HEK293T (cell line): ENCODE measurements at regions not wholly inside any gene's neighbourhood (a gene's known extent, or its start where the extent isn't known, plus 50 kb on each side); places are given as distances from the start of the nearest gene placed in this dataset.

ENCODE experiments used
- ARNT ChIP-seq: fragments of 450-650 bp; IDR thresholded peaks from 2 replicates; pipeline ENCODE4 v1.6.1; 2017; ENCODE audit warnings: mild to moderate bottlenecking
- BHLHE40 ChIP-seq: fragments of 450-650 bp; IDR thresholded peaks from 2 replicates; pipeline ENCODE4 v1.6.1; 2016; ENCODE audit warnings: mild to moderate bottlenecking, moderate library complexity, borderline replicate concordance
- ELF4 ChIP-seq: fragments of 450-650 bp; IDR thresholded peaks from 2 replicates; pipeline ENCODE4 v1.6.1; 2017; ENCODE audit warnings: antibody characterized with exemption
- FOXA1 ChIP-seq: fragments of 450-650 bp; IDR thresholded peaks from 2 replicates; pipeline ENCODE4 v1.6.1; 2016; ENCODE audit warnings: mild to moderate bottlenecking
- FOXK2 ChIP-seq: fragments of 450-650 bp; IDR thresholded peaks from 2 replicates; pipeline ENCODE4 v1.6.1; 2016; ENCODE audit warnings: mild to moderate bottlenecking
- FOXM1 ChIP-seq: fragments of 450-650 bp; IDR thresholded peaks from 2 replicates; pipeline ENCODE4 v1.6.1; 2017; ENCODE audit warnings: mild to moderate bottlenecking, borderline replicate concordance
- HDGF ChIP-seq: fragments of 450-650 bp; IDR thresholded peaks from 2 replicates; pipeline ENCODE4 v1.6.1; 2017; ENCODE audit warnings: antibody characterized with exemption, borderline replicate concordance
- L3MBTL2 ChIP-seq: fragments of 450-650 bp; conservative IDR thresholded peaks from 2 replicates; pipeline ENCODE4 v1.6.1; 2016; ENCODE audit warnings: mild to moderate bottlenecking
- LEF1 ChIP-seq: fragments of 450-650 bp; IDR thresholded peaks from 2 replicates; pipeline ENCODE4 v1.6.1; 2017; ENCODE audit warnings: mild to moderate bottlenecking, borderline replicate concordance
- PKNOX1 ChIP-seq: fragments of 450-650 bp; IDR thresholded peaks from 2 replicates; pipeline ENCODE4 v1.6.1; 2016
- SP1 ChIP-seq: fragments of 450-650 bp; IDR thresholded peaks from 2 replicates; pipeline ENCODE4 v1.6.1; 2017
- TARDBP ChIP-seq: fragments of 450-650 bp; IDR thresholded peaks from 2 replicates; pipeline ENCODE4 v1.6.1; 2016
- ZNF384 ChIP-seq: fragments of 450-650 bp; IDR thresholded peaks from 2 replicates; pipeline ENCODE4 v1.6.1; 2016

- no peak for TF ChIP-seq SP1
- TF ChIP-seq ELF4 = no peak
- TF ChIP-seq L3MBTL2 = no peak
- no peak for TF ChIP-seq FOXM1
- no peak for TF ChIP-seq BHLHE40
- TF ChIP-seq LEF1 = no peak
- no peak for TF ChIP-seq ZNF384
- TF ChIP-seq FOXK2 = no peak
- no peak for TF ChIP-seq FOXA1
- TF ChIP-seq PKNOX1 = no peak
- TF ChIP-seq ARNT = no peak
- no peak for TF ChIP-seq TARDBP
- no peak for TF ChIP-seq HDGF
Measured at GRCh38 chr4:11739992-11740391, 311.3 kb upstream of the HS3ST1 start.
